SIG-M5 (cell line): ENCODE measurements at regions not wholly inside any gene's neighbourhood (a gene's known extent, or its start where the extent isn't known, plus 50 kb on each side); places are given as distances from the start of the nearest gene placed in this dataset.

Source experiments
- DNase-seq: peaks from one replicate; lab custom pipeline; 2025; lab: John Stamatoyannopoulos, UW

DNA sequence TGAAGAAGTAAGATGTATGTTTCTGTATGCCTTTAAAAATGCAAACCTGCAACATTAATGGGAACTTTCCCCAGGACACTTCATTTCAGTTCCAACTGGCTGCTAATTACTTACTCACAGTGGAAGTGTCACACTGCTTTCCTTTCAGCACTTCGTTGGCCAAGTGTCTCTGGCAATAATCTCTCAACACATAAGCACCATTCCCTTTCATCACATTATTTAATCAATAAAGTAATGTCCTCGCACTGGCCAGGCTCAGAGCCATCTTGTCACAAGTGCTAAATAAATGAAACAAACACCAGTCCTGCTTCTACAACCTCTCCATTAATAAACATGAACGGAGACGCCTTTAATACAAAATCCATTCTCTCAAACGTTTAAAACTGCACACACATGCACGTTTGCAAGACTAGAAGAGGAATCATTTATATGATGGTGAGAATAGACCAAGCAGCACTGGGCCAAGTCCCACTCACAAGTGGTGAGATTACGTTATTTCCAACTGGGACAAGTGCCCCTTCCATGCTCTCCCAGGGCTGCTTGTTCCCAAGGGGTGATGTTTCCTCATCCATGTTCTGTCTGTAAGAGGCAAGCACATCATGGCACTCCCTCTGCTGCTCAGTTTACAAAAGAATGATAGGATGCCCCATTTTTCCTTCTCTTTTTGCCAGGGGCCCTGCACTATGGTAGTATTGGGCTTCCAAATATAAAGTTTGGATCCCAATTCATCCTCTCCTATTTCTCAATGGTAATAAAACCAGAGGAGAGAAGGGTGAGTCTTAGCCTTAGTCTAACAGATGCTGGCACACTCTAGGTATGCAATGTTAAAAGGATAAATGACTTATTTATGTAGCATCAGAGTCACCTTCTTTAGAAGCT lies 56.8 kb upstream of the ETAA1 start:
- DNase-seq, result no peak

DNA sequence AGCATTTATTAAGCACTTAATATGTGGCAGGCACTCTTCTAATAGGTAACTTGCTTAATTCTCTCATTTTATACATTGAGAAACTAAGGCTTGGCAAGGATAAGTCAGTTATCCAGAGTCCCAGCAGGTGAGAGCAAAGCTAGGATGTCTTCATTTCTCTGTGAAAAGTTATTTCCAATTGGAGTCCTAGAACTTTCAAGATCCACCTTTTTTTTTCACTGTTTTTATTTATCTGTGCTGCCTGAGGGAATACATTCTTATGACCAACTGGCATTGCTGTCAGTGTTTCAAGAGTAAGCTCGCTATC lies 56.2 kb upstream of the ETAA1 start:
- DNase-seq, result no peak

DNA sequence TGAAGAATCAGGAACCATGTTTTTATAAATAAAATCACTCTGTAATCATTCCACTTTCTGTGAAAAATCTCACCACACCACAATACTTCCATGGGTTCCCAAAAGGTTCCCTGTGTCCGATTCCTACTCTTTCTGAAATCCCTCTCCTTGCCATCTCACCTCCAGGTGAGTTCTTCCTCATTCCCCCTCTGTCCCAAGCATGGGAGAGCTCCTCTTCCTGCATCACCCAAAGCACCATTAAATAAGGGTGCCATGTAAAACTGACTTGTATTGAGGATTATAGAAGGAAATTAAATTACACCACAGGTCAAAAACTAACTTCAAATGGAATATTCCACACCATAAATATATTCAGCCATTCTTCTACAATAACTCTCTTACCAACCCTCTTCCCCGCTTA lies 55.8 kb upstream of the ETAA1 start:
- no peak for DNase-seq

DNA sequence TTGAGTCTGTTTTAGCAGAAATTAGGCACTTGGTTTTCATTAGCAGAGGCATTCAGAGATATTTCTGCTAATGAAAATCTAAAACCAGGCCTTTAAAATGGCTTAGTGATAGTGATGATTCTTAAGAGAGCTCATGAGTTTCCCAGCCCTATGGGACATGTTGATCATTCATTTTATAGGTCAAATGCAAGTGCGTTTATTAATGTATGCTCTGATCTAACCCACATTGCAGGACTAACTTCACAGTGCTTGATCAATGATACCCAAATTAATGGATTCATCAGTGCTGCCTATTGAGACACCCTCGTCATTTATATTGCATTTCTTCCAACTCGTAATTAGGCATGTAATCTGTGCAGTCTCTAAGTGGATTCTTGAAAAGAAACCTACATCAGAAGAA lies 54.7 kb upstream of the ETAA1 start:
- no peak for DNase-seq

DNA sequence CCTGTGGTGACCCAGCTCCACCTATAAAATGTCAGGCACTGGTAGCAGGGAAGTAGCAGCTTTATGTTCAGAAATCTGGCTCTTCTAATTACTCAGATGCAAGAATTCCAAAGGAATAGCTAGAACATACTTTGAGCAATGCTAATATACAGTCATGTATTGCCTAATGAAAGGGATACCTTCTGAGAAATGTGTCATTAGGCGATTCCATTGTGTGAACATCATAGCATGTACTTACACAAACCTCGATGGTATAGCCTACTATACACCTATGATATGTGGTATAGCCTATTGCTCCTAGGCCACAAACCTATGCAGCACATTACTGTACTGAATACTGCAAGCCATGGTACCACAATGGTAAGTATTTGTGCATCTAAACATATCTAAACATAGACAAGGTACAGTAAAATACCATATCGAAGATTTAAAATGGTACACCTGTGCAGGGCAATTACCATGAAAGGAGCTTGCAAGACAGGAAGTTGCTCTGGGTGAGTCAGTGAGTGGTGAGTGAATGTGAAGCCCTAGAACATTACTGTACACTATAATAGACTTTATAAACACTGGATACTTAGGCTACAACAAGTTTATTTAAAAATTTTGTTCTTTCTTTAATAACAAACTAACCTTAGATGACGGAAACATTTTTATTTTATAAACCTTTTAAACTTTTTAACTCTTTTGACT lies 50.3 kb upstream of the ETAA1 start:
- DNase-seq, result no peak
